ENCODE measurements at regions not wholly inside any gene's neighbourhood (a gene's known extent, or its start where the extent isn't known, plus 50 kb on each side); places are given as distances from the start of the nearest gene placed in this dataset.

DNA sequence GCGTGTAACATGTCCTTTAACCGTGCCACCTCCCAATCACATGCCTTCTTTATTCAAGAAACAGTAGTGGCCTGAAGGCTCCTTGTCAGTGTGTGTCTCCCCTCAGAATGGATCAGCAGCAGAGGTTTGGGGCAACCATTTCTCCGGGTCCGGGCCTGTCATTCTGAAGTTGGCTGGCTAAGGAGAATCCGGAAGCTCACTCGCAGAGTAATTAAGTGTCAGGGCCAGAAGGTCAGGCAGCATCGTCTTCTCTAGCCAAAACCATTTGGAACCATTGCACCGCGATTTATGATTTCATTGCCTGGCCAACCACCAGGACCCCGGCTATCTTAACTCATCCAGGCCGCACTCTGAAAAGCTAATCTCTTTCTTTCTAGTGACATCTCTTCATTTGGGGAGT is 550.8 kb downstream of the EFNB2 start:
- TF ChIP-seq, protein P1, sequence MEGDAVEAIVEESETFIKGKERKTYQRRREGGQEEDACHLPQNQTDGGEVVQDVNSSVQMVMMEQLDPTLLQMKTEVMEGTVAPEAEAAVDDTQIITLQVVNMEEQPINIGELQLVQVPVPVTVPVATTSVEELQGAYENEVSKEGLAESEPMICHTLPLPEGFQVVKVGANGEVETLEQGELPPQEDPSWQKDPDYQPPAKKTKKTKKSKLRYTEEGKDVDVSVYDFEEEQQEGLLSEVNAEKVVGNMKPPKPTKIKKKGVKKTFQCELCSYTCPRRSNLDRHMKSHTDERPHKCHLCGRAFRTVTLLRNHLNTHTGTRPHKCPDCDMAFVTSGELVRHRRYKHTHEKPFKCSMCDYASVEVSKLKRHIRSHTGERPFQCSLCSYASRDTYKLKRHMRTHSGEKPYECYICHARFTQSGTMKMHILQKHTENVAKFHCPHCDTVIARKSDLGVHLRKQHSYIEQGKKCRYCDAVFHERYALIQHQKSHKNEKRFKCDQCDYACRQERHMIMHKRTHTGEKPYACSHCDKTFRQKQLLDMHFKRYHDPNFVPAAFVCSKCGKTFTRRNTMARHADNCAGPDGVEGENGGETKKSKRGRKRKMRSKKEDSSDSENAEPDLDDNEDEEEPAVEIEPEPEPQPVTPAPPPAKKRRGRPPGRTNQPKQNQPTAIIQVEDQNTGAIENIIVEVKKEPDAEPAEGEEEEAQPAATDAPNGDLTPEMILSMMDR (IDR thresholded peaks at IDR 0.05; ENCODE audit: unreplicated experiment) = no peak
- Mint-ChIP-seq H3K27me3 (ENCODE audit: low read depth) (no peaks in the 10 kb centered on the region), H3K36me3 (no peaks in the 10 kb centered on the region), H3K4me3 (no peak overlapping the region), H3K27ac (peak overlapping the region; percentile 65), H3K4me1 (peaks cover 45% of the 10 kb centered on the region), H3K9me3 (peaks cover 5% of the 10 kb centered on the region)
- no peak for DNase-seq (ENCODE audit: low spot score in 2 of 2, unreplicated experiment in 2 of 2)

DNA sequence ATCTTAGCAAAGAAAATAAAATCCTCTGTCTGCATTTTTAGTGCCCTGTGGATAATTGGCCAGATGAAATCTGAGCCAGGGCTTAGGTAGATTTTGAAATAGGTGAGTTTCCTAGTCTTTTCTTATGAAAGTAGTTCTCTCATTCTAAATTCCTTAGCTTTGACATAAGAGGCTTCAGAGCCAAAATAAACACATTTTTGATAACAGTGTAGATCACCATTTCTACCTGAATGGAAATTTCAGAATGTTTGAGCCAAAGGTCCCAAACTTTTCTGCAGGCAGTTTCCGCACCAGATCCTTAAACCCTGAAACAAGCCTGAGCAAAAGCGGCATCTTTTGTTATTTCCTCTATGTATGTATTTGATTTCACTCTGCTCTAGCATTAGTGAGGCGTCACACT is 551.2 kb downstream of the EFNB2 start:
- TF ChIP-seq, protein P1 (IDR thresholded peaks at IDR 0.05; ENCODE audit: unreplicated experiment) = no peak
- Mint-ChIP-seq H3K4me1 (peaks cover 49% of the 10 kb centered on the region), H3K9me3 (peaks cover 5% of the 10 kb centered on the region), H3K4me3 (no peak overlapping the region), H3K27me3 (ENCODE audit: low read depth) (no peaks in the 10 kb centered on the region), H3K36me3 (no peaks in the 10 kb centered on the region), H3K27ac (peak overlapping the region; percentile 65)
- no peak for DNase-seq (ENCODE audit: low spot score in 2 of 2, unreplicated experiment in 2 of 2)

DNA sequence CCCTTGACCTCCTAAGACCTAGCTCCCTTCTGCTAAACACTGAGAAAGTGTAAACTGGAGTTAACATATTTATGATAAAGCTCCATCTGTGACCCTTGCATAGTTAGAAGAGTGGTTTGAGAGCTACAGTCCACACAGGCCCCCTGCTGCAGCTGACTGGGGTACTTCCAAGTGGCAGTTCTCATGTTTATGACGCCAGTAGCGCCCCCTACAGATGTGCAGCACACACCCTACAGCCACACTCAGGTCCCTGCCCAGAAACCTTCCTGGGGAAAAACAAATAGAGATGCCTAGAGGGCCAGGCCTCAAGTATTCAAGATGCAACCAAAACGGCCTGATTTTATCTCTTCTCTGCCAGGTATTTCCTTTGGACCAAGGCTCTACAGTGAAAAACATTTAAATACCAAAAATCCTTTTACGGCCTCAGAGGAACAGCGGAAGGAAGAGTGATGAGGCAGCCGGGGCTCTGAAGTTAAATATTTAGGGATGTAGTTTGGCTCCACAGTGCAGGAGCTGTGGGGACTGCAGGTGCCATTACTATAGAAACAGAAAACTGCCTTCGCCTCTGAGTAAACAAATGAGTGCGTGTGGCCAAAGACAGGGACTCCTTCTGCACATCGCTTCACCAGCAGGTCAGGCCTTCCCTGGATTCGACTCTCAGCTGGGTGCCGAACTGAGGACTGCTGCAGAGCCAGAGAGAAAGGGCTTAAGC is 553.1 kb downstream of the EFNB2 start:
- Mint-ChIP-seq H3K4me3 (no peak overlapping the region), H3K9me3 (peaks cover 7% of the 10 kb centered on the region), H3K27ac (no peak overlapping the region), H3K4me1 (peaks cover 56% of the 10 kb centered on the region), H3K27me3 (ENCODE audit: low read depth) (no peaks in the 10 kb centered on the region), H3K36me3 (peaks cover 2% of the 10 kb centered on the region)
- DNase-seq (ENCODE audit: low spot score in 2 of 2, unreplicated experiment in 2 of 2) = no peak
- TF ChIP-seq, protein P1 (IDR thresholded peaks at IDR 0.05; ENCODE audit: unreplicated experiment) = no peak

DNA sequence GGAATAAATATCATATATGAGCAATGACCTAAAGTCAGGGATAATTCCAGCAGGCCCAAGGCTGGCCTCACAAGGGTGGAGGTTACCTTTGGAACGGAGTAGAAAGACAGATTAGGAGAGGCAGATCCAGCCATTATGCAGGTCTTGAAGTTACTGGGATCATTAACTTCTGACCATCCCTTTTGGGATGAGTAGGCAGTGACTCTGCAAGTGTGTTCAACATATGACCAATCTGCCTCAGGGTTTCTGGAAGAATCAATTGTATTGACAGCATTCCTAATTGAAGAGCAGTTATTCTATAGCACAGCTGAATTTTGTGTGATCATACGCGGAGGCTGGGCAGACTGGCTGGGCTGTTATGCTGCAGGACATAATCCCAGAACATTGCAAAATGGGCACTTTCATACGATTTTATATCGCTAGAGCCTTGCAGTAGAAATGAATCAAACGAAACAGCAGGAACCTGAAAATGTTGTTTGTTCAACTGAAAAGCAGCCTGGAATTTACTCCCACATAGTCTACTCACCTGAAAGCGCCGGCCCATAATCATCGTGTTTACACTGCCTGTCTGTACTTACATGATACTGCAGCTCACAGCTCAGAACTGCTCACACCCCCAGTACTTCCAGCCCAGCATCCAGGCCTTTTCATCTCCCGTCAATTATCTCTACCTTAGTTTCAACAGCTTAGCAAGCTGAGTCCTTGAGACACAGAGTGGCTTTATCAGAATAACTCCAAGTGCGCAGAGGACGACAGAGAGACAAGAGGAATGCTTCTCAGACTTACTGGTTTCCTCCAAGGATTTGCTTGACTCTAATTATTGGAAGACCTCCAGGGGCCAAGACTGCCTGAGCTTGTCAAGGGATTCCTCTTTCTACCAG is 556.1 kb downstream of the EFNB2 start:
- Mint-ChIP-seq H3K36me3 (peaks cover 7% of the 10 kb centered on the region), H3K27ac (peak overlapping the region; percentile 87), H3K4me1 (peaks cover 47% of the 10 kb centered on the region), H3K9me3 (peaks cover 15% of the 10 kb centered on the region), H3K4me3 (peak overlapping the region; percentile 22), H3K27me3 (ENCODE audit: low read depth) (no peaks in the 10 kb centered on the region)
- TF ChIP-seq, protein P1 (IDR thresholded peaks at IDR 0.05; ENCODE audit: unreplicated experiment) = no peak
- no peak for DNase-seq (ENCODE audit: low spot score in 2 of 2, unreplicated experiment in 2 of 2)

DNA sequence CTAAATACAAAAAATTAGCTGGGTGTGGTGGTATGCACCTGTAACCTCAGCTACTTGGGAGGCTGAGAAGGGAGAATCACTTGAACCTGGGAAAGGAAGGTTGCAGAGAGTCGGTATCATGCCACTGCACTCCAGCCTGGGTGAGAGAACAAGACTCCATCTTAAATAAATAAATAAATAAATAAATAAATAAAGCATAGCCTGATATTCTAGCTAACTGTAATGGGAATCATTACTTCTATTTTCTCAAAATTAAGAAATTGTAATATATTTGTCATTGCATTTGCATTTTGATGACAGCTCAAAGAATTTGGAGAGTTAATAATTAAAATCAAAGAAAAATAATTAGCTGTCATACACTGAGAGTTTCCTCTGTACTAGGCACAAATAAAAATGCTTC is 561.1 kb downstream of the EFNB2 start:
- Mint-ChIP-seq H3K4me3 (no peak overlapping the region), H3K36me3 (peaks cover 7% of the 10 kb centered on the region), H3K9me3 (peaks cover 15% of the 10 kb centered on the region), H3K4me1 (peaks cover 52% of the 10 kb centered on the region), H3K27me3 (ENCODE audit: low read depth) (no peaks in the 10 kb centered on the region), H3K27ac (no peak overlapping the region)
- DNase-seq (ENCODE audit: low spot score in 2 of 2, unreplicated experiment in 2 of 2) = no peak
- TF ChIP-seq, protein P1 (IDR thresholded peaks at IDR 0.05; ENCODE audit: unreplicated experiment) = no peak
